ENCODE measurements at regions not wholly inside any gene's neighbourhood (a gene's known extent, or its start where the extent isn't known, plus 50 kb on each side); places are given as distances from the start of the nearest gene placed in this dataset.

GRCh38 chr1:240672132-240672811 lies 60.3 kb upstream of the GREM2 start:
- no peak for DNase-seq (ENCODE audit: low spot score)

- no peak for DNase-seq (ENCODE audit: low spot score)
These were observed 55.4 kb upstream of the GREM2 start for GRCh38 chr1:240667351-240667750.

GRCh38 chr1:240666568-240667198 lies 54.7 kb upstream of the GREM2 start:
- no peak for DNase-seq (ENCODE audit: low spot score)

GRCh38 chr1:240663169-240663879 lies 51.4 kb upstream of the GREM2 start:
- peak; percentile 84 for DNase-seq (ENCODE audit: low spot score)
